ENCODE measurements at regions not wholly inside any gene's neighbourhood (a gene's known extent, or its start where the extent isn't known, plus 50 kb on each side); places are given as distances from the start of the nearest gene placed in this dataset.

- no peak for TF ChIP-seq CTCF (IDR thresholded peaks at IDR 0.05 in 2 of 3, conservative IDR thresholded peaks at IDR 0.05 in 1 of 3; ENCODE audit: borderline replicate concordance in 1 of 3, insufficient read depth in 1 of 3, low read depth in 2 of 3, low read length in 2 of 3)
- TF ChIP-seq SIN3A (IDR thresholded peaks at IDR 0.05; ENCODE audit: low read depth) = no peak
- TF ChIP-seq POLR2A (IDR thresholded peaks at IDR 0.05; ENCODE audit: borderline replicate concordance, extremely low read depth, insufficient read depth, insufficient read length) = no peak
- no peak for TF ChIP-seq EZH2 (IDR thresholded peaks at IDR 0.05)
Observed at GRCh38 chr18:27581296-27581904, 396.3 kb upstream of the CHST9 start.

Data from HCT116 (cell line).